MM.1S (cell line): ENCODE measurements at regions not wholly inside any gene's neighbourhood (a gene's known extent, or its start where the extent isn't known, plus 50 kb on each side); places are given as distances from the start of the nearest gene placed in this dataset.

Experiments used
- DNase-seq: peaks from one replicate; pipeline ENCODE4 v3.0.0-alpha.2; 2015
- H2AFZ ChIP-seq: fragments of 300-600 bp; sonication (generic); 2 replicates; pipeline ENCODE4 v1.6.0; 2016; ENCODE audit warnings: antibody characterized with exemption, low read length
- H3F3A ChIP-seq: fragments of 300-600 bp; sonication (generic); 2 replicates; pipeline ENCODE4 v1.6.1; 2016; ENCODE audit warnings: mild to moderate bottlenecking, antibody characterized with exemption, low read length, moderate library complexity, mixed read lengths; ENCODE audit not compliant: insufficient read depth
- H3K27ac ChIP-seq: fragments of 300-600 bp; sonication (generic); 2 replicates; pipeline ENCODE4 v1.5.1; 2016; ENCODE audit warnings: mild to moderate bottlenecking, low read length
- H3K27me3 ChIP-seq: fragments of 300-600 bp; sonication (generic); replicated peaks from 2 replicates; pipeline ENCODE4 v1.6.0; 2016; ENCODE audit warnings: low read length; ENCODE audit not compliant: insufficient read depth
- H3K36me3 ChIP-seq: fragments of 300-600 bp; sonication (generic); replicated peaks from 2 replicates; pipeline ENCODE4 v1.6.1; 2016; ENCODE audit warnings: mild to moderate bottlenecking, low read length, mixed read lengths; ENCODE audit not compliant: insufficient read depth
- H3K4me1 ChIP-seq: fragments of 300-600 bp; sonication (generic); 2 replicates; pipeline ENCODE4 v1.6.1; 2016; ENCODE audit warnings: low read length, mixed read lengths
- H3K4me2 ChIP-seq: fragments of 300-600 bp; sonication (generic); 2 replicates; pipeline ENCODE4 v1.6.0; 2016; ENCODE audit warnings: low read depth, low read length
- H3K4me3 ChIP-seq: fragments of 300-600 bp; sonication (generic); 2 replicates; pipeline ENCODE4 v1.5.1; 2016; ENCODE audit warnings: low read length, mixed read lengths
- H3K79me2 ChIP-seq: fragments of 300-600 bp; sonication (generic); 2 replicates; pipeline ENCODE4 v1.6.1; 2016; ENCODE audit warnings: mixed run types, low read length, mixed read lengths
- H3K9ac ChIP-seq: fragments of 300-600 bp; sonication (generic); 2 replicates; pipeline ENCODE4 v1.6.1; 2016; ENCODE audit warnings: low read length, mixed read lengths
- H3K9me2 ChIP-seq: fragments of 300-600 bp; sonication (generic); replicated peaks from 2 replicates; pipeline ENCODE4 v1.6.1; 2016; ENCODE audit warnings: mild to moderate bottlenecking, low read length, mixed read lengths; ENCODE audit not compliant: insufficient read depth
- H3K9me3 ChIP-seq: fragments of 300-600 bp; sonication (generic); replicated peaks from 2 replicates; pipeline ENCODE4 v1.6.1; 2016; ENCODE audit warnings: mild to moderate bottlenecking, low read length, mixed read lengths; ENCODE audit not compliant: insufficient read depth
- H4K20me1 ChIP-seq: fragments of 300-600 bp; sonication (generic); 2 replicates; pipeline ENCODE4 v1.6.1; 2016; ENCODE audit warnings: mild to moderate bottlenecking, low read length, moderate library complexity, mixed read lengths; ENCODE audit not compliant: insufficient read depth
- EZH2 ChIP-seq: fragments of 300-600 bp; sonication (generic); optimal IDR thresholded peaks from 2 replicates; pipeline ENCODE3; 2017; ENCODE audit warnings: low read depth, mild to moderate bottlenecking, antibody characterized with exemption, low read length, mixed read lengths
- EZH2phosphoT487 ChIP-seq: fragments of 300-600 bp; sonication (generic); IDR thresholded peaks from 2 replicates; pipeline ENCODE4 v1.6.1; 2018; ENCODE audit warnings: antibody characterized with exemption, low read length
- TF ChIP-seq, protein P1 (sequence below): fragments of 300-600 bp; sonication (generic); IDR thresholded peaks from 2 replicates; pipeline ENCODE4 v1.5.1; 2016; ENCODE audit warnings: antibody characterized with exemption, low read length, mixed read lengths

GRCh38 chr5:142428773-142429473 lies 104.1 kb upstream of the SPRY4 start:
- no peak overlapping the region for H3K27ac ChIP-seq
- no peaks in the 10 kb centered on the region for H3K27me3 ChIP-seq
- no peak overlapping the region for H3K4me3 ChIP-seq
- H3K79me2 ChIP-seq: no peaks in the 10 kb centered on the region
- no peaks in the 10 kb centered on the region for H3K36me3 ChIP-seq
- no peak overlapping the region for H2AFZ ChIP-seq
- TF ChIP-seq, protein P1, sequence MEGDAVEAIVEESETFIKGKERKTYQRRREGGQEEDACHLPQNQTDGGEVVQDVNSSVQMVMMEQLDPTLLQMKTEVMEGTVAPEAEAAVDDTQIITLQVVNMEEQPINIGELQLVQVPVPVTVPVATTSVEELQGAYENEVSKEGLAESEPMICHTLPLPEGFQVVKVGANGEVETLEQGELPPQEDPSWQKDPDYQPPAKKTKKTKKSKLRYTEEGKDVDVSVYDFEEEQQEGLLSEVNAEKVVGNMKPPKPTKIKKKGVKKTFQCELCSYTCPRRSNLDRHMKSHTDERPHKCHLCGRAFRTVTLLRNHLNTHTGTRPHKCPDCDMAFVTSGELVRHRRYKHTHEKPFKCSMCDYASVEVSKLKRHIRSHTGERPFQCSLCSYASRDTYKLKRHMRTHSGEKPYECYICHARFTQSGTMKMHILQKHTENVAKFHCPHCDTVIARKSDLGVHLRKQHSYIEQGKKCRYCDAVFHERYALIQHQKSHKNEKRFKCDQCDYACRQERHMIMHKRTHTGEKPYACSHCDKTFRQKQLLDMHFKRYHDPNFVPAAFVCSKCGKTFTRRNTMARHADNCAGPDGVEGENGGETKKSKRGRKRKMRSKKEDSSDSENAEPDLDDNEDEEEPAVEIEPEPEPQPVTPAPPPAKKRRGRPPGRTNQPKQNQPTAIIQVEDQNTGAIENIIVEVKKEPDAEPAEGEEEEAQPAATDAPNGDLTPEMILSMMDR: no peak
- TF ChIP-seq EZH2 (no peak), EZH2phosphoT487 (no peak)
- no peaks in the 10 kb centered on the region for H3K4me1 ChIP-seq
- no peak for DNase-seq
- no peaks in the 10 kb centered on the region for H3K9me2 ChIP-seq
- H3K9me3 ChIP-seq: no peaks in the 10 kb centered on the region
- no peak overlapping the region for H3K9ac ChIP-seq
- H3F3A ChIP-seq: no peaks in the 10 kb centered on the region
- no peak overlapping the region for H3K4me2 ChIP-seq
- no peaks in the 10 kb centered on the region for H4K20me1 ChIP-seq

DNA sequence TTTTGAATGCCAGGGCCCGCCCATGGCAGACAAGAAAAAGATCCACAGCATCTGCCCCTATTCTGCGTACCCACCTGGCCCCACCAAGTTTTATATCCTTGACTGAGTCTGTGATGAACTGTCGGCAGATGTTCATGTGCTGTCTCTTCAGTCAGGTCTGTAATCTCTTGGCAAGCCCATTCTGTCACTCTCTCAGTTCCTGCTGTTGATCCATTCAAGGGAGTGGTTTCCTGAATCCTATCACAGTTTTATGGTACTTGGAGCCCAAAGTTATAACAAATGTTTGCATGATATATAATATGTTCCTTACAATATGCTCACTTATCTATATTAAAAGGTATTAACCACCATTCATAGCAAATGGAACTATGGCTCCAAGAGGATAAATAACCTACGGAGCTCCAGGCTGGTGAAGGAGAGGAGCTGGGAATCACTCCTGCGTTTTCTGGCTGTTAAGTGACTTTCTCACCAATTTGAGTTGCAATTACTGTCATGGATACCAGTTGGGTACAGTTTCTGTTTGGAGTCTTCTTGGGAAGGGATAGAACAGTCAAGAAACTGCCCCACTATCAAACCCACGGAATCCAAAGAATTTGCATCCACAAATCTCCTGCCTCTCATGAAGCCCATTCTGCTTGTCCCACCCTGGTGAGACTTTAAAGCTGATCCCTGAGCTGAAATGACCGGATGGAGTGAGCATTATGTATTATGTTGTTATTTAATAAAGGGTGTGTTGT lies 103.4 kb upstream of the SPRY4 start:
- Histone ChIP-seq H3K36me3 (no peaks in the 10 kb centered on the region), H3K9me2 (no peaks in the 10 kb centered on the region), H4K20me1 (no peaks in the 10 kb centered on the region), H3K4me2 (no peak overlapping the region), H3K4me1 (no peaks in the 10 kb centered on the region), H3K9ac (no peak overlapping the region), H3F3A (no peaks in the 10 kb centered on the region), H3K79me2 (no peaks in the 10 kb centered on the region), H3K4me3 (no peak overlapping the region), H3K27ac (no peak overlapping the region), H3K27me3 (no peaks in the 10 kb centered on the region), H2AFZ (no peak overlapping the region), H3K9me3 (no peaks in the 10 kb centered on the region)
- TF ChIP-seq, protein P1: no peak
- no peak for TF ChIP-seq EZH2phosphoT487
- TF ChIP-seq EZH2: no peak
- no peak for DNase-seq

GRCh38 chr5:142427529-142427928 lies 102.7 kb upstream of the SPRY4 start:
- no peaks in the 10 kb centered on the region for H3K9me3 ChIP-seq
- no peak overlapping the region for H3K4me2 ChIP-seq
- H3F3A ChIP-seq: no peaks in the 10 kb centered on the region
- no peak for DNase-seq
- no peaks in the 10 kb centered on the region for H3K36me3 ChIP-seq
- H3K27me3 ChIP-seq: no peaks in the 10 kb centered on the region
- no peaks in the 10 kb centered on the region for H3K9me2 ChIP-seq
- H3K4me3 ChIP-seq: no peak overlapping the region
- no peaks in the 10 kb centered on the region for H3K4me1 ChIP-seq
- no peak overlapping the region for H3K27ac ChIP-seq
- H3K79me2 ChIP-seq: no peaks in the 10 kb centered on the region
- no peaks in the 10 kb centered on the region for H4K20me1 ChIP-seq
- no peak overlapping the region for H3K9ac ChIP-seq
- H2AFZ ChIP-seq: no peak overlapping the region
- no peak for TF ChIP-seq EZH2
- no peak for TF ChIP-seq EZH2phosphoT487
- TF ChIP-seq, protein P1: no peak
